ENCODE measurements at regions not wholly inside any gene's neighbourhood (a gene's known extent, or its start where the extent isn't known, plus 50 kb on each side); places are given as distances from the start of the nearest gene placed in this dataset.
"Not testable (repeated sequence)": the region's sequence is repeated elsewhere in the genome, so short reads cannot be mapped to it uniquely, and the experiment has no call there.

DNA sequence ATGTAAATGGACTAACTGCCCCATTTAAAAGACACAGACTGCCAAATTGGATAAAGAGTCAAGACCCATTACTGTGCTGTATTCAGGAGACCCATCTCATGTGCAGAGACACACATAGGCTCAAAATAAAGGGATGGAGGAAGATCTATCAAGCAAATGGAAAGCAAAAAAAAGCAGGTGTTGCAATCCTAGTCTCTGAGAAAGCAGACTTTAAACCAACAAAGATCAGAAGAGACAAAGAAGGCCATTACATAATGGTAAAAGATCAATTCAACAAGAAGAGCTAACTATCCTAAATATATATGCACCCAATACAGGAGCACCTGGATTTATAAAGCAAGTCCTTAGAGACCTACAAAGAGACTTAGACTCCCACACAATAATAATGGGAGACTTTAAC, 134.6 kb upstream of the STARD13 start:
- H3K4me2 ChIP-seq; CTCF ChIA-PET; H3K4me3 ChIP-seq; FAIRE-seq; POLR2A ChIA-PET; DNase-seq (ENCODE audit: low read depth in 1 of 2, low spot score in 1 of 2); H3K27ac ChIP-seq; H3K4me1 ChIP-seq; H3K9me3 ChIP-seq; ATAC-seq: not testable (repeated sequence)

DNA sequence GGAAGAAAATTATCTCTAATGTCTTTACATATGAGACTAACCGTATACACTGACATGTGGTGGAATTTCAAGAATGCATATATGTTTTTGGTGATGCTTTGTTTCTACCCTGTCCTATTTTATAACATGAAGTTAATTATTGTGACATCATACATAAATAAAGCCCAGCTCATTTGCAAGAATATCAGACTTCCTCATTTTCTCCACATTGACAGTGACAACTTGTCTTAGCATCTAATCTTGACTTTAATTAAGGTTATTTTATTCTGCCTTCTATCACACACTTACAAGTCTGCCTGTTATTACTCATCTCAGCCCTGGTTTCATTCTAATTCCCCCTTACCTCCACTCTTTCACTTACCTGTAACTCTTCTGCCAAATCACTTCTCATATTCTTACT, 140.6 kb upstream of the STARD13 start:
- no peak overlapping the region for H3K4me3 ChIP-seq
- H3K4me2 ChIP-seq, result no peak overlapping the region
- POLR2A ChIA-PET, result no interaction called here
- no peak for DNase-seq (ENCODE audit: low read depth in 1 of 2, low spot score in 1 of 2)
- TF ChIP-seq EHMT2 (IDR thresholded peaks at IDR 0.05; ENCODE audit: low read depth), result no peak
- no peak for TF ChIP-seq ZC3H11A (IDR thresholded peaks at IDR 0.05)
- TF ChIP-seq CEBPB (IDR thresholded peaks at IDR 0.05), result no peak
- no peak for TF ChIP-seq RFX5 (IDR thresholded peaks at IDR 0.05)
- TF ChIP-seq HDAC2 (IDR thresholded peaks at IDR 0.05), result no peak
- no peak for TF ChIP-seq BHLHE40 (IDR thresholded peaks at IDR 0.05; ENCODE audit: low read depth, low read length)
- no peak for TF ChIP-seq SREBF2 (IDR thresholded peaks at IDR 0.05)
- 56% methylated on average over 1 of the region's 1 CpG for WGBS (ENCODE audit: missing lambda C conversion rate)
- ATAC-seq, result no peak
- CTCF ChIA-PET, result no interaction called here
- H3K9me3 ChIP-seq, result peaks cover 4% of the 10 kb centered on the region; the same call in 1 of the 3 replicates
- H3K27ac ChIP-seq, result no peak overlapping the region
- no peaks in the 10 kb centered on the region for H3K4me1 ChIP-seq
- FAIRE-seq, result no peak

DNA sequence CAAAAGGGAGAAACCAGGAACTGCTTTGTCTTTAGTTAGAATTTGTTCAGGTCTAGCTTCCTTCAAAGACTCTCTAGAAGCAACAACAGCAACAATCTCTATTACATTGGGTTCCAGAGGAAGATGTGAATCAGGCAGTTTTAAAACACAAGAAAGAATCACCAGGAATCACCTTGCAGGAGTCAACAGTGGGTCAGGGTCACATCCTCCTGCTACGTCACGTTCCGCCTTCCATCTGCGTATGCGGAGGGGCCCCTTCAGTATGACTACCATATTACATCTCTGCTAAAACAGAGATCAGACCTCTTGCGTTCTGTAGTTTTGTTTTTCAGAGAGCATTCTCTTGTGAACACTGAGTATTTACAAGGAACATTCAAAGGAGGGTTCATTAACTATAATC, 147.8 kb upstream of the STARD13 start:
- DNase-seq (ENCODE audit: low read depth in 1 of 2, low spot score in 1 of 2) (no peak), ATAC-seq (no peak), FAIRE-seq (no peak)
- peaks cover 4% of the 10 kb centered on the region; the same call in 1 of the 3 replicates for H3K9me3 ChIP-seq
- no peak overlapping the region for H3K4me2 ChIP-seq
- ChIA-PET CTCF (no interaction called here), POLR2A (no interaction called here)
- no peak overlapping the region for H3K4me3 ChIP-seq
- TF ChIP-seq HOXB5 (CRISPR knock-in tag; IDR thresholded peaks at IDR 0.05) (no peak), KDM1A (IDR thresholded peaks at IDR 0.05; ENCODE audit: low read depth) (no peak), POLR2A (IDR thresholded peaks at IDR 0.05; ENCODE audit: low read length) (no peak), SREBF2 (IDR thresholded peaks at IDR 0.05) (no peak), BCL3 (IDR thresholded peaks at IDR 0.05) (no peak), RNF2 (IDR thresholded peaks at IDR 0.05; ENCODE audit: borderline replicate concordance, low read depth) (no peak), HOXA7 (CRISPR knock-in tag; IDR thresholded peaks at IDR 0.05) (no peak), HES2 (IDR thresholded peaks at IDR 0.05) (no peak), NR3C1 (IDR thresholded peaks at IDR 0.05) (no peak), CHD2 (IDR thresholded peaks at IDR 0.05; ENCODE audit: low read length, partially characterized antibody) (no peak)
- TF ChIP-seq, protein P1, sequence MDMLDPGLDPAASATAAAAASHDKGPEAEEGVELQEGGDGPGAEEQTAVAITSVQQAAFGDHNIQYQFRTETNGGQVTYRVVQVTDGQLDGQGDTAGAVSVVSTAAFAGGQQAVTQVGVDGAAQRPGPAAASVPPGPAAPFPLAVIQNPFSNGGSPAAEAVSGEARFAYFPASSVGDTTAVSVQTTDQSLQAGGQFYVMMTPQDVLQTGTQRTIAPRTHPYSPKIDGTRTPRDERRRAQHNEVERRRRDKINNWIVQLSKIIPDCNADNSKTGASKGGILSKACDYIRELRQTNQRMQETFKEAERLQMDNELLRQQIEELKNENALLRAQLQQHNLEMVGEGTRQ (IDR thresholded peaks at IDR 0.05), result no peak
- no peak overlapping the region for H3K27ac ChIP-seq
- H3K4me1 ChIP-seq, result no peaks in the 10 kb centered on the region
- WGBS (ENCODE audit: missing lambda C conversion rate), result 89% methylated on average over 6 of the region's 6 CpGs

DNA sequence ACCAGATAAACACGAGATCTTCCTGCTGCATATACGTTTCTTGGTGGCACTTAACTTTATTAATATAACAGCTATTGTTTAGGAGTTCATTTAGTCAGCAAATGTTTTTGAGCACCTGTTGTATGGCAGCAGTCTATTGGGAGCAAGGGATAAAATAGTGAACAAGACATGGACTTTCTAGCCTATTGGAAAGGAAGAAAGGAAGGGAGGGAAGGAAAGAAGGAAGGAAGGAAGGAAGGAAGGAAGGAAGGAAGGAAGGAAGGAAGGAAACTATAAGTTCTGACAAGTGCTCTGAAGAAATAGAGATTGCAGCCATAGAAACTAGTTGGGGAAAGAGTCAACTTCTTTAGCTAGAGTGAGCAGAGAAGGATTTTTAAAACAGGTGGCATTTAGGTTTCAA, 149.1 kb upstream of the STARD13 start:
- Histone ChIP-seq H3K4me3 (no peak overlapping the region), H3K4me2 (no peak overlapping the region), H3K27ac (no peak overlapping the region), H3K9me3 (no peaks in the 10 kb centered on the region), H3K4me1 (no peaks in the 10 kb centered on the region)
- FAIRE-seq (no peak), ATAC-seq (no peak), DNase-seq (ENCODE audit: low read depth in 1 of 2, low spot score in 1 of 2) (no peak)
- POLR2A ChIA-PET, result no interaction called here
- CTCF ChIA-PET, result no interaction called here
- TF ChIP-seq MAFK (IDR thresholded peaks at IDR 0.05; ENCODE audit: partially characterized antibody) (no peak), JUNB (IDR thresholded peaks at IDR 0.05) (no peak)
- 3% methylated on average over 2 of the region's 2 CpGs for WGBS (ENCODE audit: missing lambda C conversion rate)

GRCh38 chr13:33435207-33435606, 149.7 kb upstream of the STARD13 start:
- H3K27ac ChIP-seq, result no peak overlapping the region
- ATAC-seq, result no peak
- no peaks in the 10 kb centered on the region for H3K4me1 ChIP-seq
- FAIRE-seq, result no peak
- no peak for DNase-seq (ENCODE audit: low read depth in 1 of 2, low spot score in 1 of 2)
- H3K9me3 ChIP-seq, result no peaks in the 10 kb centered on the region
- H3K4me3 ChIP-seq, result no peak overlapping the region
- WGBS (ENCODE audit: missing lambda C conversion rate), result 76% methylated on average over 2 of the region's 2 CpGs
- H3K4me2 ChIP-seq, result no peak overlapping the region
- ChIA-PET POLR2A (no interaction called here), CTCF (no interaction called here)
- TF ChIP-seq HOXA7 (CRISPR knock-in tag; IDR thresholded peaks at IDR 0.05) (no peak), TFCP2L1 (CRISPR knock-in tag; IDR thresholded peaks at IDR 0.05) (no peak), MYC (IDR thresholded peaks at IDR 0.05; ENCODE audit: borderline replicate concordance, low read length) (no peak), GATA3 (IDR thresholded peaks at IDR 0.05; ENCODE audit: borderline replicate concordance) (no peak), CHD2 (IDR thresholded peaks at IDR 0.05; ENCODE audit: low read length, partially characterized antibody) (no peak), PBX3 (IDR thresholded peaks at IDR 0.05) (no peak), ATOH8 (CRISPR knock-in tag; IDR thresholded peaks at IDR 0.05; ENCODE audit: low read depth) (no peak)
- TF ChIP-seq, protein P2, sequence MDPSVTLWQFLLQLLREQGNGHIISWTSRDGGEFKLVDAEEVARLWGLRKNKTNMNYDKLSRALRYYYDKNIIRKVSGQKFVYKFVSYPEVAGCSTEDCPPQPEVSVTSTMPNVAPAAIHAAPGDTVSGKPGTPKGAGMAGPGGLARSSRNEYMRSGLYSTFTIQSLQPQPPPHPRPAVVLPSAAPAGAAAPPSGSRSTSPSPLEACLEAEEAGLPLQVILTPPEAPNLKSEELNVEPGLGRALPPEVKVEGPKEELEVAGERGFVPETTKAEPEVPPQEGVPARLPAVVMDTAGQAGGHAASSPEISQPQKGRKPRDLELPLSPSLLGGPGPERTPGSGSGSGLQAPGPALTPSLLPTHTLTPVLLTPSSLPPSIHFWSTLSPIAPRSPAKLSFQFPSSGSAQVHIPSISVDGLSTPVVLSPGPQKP (IDR thresholded peaks at IDR 0.05; ENCODE audit: low read depth, low read length), result no peak
- TF ChIP-seq, protein P3, sequence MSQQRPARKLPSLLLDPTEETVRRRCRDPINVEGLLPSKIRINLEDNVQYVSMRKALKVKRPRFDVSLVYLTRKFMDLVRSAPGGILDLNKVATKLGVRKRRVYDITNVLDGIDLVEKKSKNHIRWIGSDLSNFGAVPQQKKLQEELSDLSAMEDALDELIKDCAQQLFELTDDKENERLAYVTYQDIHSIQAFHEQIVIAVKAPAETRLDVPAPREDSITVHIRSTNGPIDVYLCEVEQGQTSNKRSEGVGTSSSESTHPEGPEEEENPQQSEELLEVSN (IDR thresholded peaks at IDR 0.05; ENCODE audit: borderline replicate concordance, low read depth), result no peak
